Kidney glomerular epithelial cell (primary cell): ENCODE measurements at regions not wholly inside any gene's neighbourhood (a gene's known extent, or its start where the extent isn't known, plus 50 kb on each side); places are given as distances from the start of the nearest gene placed in this dataset.
"Not testable (repeated sequence)": the region's sequence is repeated elsewhere in the genome, so short reads cannot be mapped to it uniquely, and the experiment has no call there.

Experiments used
- DNase-seq: peaks from one replicate; lab custom pipeline; 2025; lab: John Stamatoyannopoulos, UW

DNA sequence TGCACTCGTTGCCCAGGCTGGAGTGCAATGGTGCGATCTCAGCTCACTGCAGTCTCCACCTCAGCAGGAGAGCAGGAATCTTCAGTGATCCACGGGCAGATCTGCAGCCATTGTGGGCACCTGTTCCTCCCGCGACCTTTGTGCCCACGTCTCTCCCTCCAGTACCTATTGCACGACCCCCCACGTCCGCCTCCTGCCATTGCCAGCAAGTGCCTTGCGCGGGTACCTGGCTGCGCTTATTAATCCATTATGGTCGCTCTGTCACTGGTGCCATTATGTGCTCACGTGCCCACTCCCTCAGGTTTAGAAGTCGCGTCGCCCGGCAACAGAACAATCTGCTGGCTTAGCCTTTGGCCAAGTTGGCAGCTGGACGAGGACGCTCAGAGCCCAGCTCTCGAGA is 146.2 kb upstream of the C1QTNF3 start:
- DNase-seq = not testable (repeated sequence)

DNA sequence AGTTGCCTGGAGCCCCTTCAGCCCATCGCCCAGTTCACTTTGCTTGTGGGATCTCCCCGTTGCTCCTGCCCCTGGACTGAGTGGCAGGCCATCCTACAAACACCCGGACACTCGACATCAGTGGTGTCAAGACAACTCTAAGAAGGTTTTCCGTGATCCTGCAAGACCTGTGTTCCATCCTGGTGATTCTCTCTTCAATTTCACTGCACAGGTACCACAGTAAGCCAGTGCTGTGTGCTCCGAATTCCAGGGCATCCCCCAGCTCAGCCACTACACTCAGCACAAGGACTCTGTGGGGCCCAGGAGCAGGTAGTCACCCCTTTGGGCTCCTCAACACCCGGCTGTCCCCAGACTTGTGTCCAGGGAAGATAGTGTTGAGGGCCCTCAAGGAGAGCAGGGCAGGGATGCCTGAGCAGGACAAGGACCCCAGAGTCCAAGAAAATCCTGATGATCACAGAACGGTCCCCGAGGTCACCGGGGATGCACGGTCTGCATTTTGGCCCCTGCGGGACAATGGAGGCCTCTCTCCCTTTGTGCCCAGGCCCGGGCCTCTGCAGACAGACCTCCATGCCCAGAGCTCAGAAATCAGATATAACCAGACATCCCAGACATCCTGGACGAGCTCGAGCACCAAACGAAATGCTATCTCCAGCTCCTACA is 146.9 kb upstream of the C1QTNF3 start:
- not testable (repeated sequence) for DNase-seq

DNA sequence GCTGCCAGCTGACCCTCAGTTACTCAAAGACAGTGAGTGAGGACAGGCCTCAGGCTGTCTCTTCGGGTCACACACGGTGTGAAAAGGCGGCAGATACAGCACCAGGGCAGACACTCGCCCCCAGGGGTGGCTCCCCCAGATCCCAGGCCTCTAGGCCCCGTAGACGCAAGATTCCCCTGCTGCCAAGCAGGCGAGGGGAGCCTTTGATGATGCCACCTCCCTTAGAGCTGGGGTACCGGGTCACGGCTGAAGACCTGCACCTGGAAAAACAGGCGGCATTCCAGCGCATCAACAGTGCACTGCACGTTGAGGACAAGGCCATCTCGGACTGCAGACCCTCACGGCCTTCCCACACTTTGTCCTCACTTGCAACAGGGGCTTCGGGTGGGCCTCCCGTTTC is 147.5 kb upstream of the C1QTNF3 start:
- DNase-seq = not testable (repeated sequence)

DNA sequence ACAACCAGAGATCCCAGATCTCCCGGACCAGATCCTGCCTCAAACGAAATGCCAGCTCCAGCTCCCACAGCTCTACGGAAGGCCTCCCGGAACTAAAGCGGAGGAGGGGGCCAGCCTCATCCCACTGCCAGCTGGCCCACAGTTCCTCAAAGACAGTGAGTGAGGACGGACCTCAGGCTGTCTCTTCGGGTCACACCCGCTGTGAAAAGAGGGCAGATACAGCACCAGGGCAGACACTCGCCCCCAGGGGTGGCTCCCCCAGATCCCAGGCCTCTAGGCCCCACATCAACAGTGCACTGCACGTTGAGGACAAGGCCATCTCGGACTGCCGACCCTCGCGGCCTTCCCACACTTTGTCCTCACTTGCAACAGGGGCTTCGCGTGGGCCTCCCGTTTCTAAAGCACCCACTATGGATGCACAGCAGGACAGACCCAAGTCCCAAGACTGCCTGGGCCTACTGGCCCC is 148.3 kb upstream of the C1QTNF3 start:
- DNase-seq = not testable (repeated sequence)

DNA sequence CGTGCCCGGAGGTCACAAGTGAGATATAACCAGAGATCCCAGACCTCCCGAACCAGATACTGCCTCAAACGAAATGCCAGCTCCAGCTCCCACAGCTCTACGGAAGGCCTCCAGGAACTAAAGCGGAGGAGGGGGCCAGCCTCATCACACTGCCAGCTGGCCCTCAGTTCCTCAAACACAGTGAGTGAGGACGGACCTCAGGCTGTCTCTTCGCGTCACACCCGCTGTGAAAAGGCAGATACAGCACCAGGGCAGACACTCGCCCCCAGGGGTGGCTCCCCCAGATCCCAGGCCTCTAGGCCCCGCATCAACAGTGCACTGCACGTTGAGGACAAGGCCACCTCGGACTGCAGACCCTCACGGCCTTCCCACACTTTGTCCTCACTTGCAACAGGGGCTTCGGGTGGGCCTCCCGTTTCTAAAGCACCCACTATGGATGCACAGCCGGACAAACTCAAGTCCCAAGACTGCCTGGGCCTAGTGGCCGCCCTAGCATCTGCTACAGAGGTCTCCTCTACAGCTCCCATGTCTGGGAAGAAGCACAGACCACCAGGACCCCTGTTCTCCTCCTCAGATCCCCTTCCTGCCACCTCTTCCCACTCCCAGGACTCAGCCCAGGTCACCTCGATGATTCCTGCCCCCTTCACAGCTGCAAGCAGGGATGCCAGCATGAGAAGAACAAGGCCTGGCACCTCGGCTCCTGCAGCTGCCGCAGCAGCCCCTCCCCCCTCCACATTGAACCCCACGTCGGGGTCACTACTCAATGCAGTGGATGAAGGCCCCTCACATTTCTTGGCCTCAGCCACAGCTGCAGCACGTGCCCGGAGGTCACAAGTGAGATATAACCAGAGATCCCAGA is 149.3 kb upstream of the C1QTNF3 start:
- DNase-seq = not testable (repeated sequence)

DNA sequence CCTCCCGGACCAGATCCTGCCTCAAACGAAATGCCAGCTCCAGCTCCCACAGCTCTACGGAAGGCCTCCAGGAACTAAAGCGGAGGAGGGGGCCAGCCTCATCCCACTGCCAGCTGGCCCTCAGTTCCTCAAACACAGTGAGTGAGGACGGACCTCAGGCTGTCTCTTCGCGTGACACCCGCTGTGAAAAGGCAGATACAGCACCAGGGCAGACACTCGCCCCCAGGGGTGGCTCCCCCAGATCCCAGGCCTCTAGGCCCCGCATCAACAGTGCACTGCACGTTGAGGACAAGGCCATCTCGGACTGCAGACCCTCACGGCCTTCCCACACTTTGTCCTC is 149.9 kb upstream of the C1QTNF3 start:
- not testable (repeated sequence) for DNase-seq

DNA sequence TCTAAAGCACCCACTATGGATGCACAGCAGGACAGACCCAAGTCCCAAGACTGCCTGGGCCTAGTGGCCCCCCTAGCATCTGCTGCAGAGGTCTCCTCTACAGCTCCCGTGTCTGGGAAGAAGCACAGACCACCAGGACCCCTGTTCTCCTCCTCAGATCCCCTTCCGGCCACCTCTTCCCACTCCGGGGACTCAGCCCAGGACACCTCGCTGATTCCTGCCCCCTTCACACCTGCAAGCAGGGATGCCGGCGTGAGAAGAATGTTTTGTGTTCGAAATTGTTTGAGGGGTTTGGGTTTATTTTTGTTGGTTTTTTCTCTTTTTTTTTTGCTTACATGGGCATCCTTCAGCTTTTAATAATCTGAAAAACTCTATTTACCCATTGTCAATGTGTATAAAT is 150.3 kb upstream of the C1QTNF3 start:
- not testable (repeated sequence) for DNase-seq

DNA sequence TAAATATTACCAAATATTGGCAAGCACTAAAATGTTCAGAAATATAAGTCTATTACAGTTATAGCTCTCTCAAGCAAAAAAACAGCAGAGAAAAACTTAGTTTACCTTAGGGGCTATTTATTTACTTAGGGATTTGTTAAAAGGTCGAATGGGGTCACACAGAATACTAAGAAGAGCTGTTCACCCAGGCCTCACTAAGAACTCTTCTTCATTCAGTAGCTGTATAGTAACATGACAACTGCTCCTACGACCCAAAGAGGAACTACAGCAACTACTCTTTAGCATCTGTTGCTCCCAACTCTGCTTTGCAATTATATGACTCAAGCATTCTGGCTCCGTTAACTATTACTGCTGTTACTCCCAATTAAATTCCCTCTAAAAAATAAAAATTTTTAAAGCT is 150.8 kb upstream of the C1QTNF3 start:
- not testable (repeated sequence) for DNase-seq

DNA sequence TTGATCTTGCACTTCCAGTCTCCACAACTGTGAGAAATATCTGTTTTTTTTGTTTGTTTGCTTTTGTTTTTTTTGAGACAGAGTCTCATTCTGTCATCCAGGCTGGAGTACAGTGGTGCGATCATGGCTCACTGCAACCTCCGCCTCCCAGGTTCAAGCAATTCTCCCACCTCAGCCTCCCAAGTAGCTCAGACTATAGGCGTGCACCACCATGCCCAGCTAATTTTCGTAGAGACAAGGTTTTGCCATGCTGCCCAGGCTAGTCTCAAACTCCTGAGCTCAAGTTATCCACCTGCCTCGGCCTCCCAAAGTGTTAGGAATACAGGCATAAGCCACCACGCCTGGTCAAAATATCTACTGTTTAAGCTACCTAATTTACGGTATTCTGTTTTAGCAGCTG is 153.1 kb upstream of the C1QTNF3 start:
- not testable (repeated sequence) for DNase-seq

DNA sequence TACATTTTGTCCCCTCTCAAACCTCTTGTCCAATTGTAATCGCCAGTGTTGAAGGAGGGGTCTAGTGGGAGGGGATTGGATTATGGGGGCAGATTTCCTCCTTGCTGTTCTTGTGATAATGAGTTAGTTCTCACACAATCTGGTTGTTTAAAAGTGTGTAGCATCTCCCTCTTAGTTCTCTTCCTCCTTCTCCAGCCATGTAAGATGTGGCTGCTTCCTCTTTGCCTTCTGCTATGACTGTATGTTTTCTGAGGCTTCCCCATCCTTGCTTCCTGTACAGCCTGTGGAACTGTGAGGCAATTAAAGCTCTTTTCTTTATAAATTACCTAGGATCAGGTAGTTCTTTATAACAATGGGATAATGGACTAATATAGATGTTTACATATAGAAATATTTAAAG is 162.3 kb upstream of the C1QTNF3 start:
- DNase-seq = not testable (repeated sequence)

DNA sequence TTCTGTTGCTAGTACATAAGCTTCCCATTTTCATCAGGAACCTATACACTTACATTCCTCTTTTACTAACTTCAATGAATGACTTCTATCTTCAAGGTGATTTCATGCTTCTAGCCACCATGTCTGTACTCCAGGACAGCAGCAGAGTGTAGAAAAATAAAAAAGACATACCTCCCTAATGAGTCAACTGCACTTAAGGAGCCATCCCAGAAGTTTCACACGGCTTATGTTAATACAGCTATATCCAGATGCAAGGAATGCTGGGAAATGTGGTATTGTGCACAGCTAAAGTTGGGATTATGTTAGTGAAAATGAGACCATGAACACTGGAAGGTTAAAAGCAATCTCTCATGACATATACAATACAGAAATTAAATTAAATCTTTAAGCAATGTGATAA is 174.4 kb upstream of the C1QTNF3 start:
- not testable (repeated sequence) for DNase-seq

DNA sequence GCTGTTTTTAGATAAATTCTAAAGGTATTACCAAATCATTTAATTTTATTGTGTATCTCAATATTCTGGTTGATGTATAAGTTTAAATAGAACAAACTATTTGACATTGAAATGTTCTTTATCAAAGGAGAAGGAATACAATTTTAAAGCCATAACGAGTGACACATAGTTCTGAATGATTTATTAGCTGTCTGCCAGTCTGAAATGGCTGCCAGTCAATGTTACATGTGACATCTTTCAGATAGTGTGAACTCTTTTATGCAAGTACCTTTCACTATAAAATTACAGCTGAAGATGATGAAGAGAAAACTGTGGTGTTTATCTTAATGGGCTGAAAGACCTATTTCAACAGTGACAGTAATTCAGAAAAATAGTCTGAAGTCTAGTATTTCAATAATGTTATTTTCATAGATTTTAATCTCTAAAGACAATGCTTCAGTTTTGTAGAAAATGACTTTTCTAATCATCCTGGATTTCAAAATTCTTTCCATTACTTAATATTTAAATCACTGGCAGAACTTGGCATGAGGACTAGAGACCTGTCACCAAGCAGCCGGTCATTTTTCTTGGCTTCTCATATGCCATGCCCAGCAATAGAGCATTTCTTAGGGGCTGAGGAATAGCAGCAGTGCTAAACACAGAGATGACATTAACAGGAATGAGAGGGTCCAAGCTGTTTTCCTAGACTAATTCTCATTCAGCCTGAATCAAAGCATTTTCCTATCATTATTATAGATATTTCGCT is 178.5 kb upstream of the C1QTNF3 start:
- not testable (repeated sequence) for DNase-seq

DNA sequence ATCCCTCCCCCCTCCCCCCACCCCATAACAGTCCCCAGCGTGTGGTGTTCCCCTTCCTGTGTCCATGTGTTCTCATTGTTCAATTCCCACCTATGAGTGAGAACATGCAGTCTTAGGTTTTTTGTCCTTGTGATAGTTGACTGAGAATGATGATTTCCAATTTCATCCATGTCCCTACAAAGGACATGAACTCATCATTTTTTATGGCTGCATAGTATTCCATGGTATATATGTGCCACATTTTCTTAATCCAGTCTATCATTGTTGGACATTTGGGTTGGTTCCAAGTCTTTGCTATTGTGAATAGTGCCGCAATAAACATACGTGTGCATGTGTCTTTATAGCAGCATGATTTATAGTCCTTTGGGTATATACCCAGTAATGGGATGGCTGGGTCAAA is 180.1 kb upstream of the C1QTNF3 start:
- not testable (repeated sequence) for DNase-seq

DNA sequence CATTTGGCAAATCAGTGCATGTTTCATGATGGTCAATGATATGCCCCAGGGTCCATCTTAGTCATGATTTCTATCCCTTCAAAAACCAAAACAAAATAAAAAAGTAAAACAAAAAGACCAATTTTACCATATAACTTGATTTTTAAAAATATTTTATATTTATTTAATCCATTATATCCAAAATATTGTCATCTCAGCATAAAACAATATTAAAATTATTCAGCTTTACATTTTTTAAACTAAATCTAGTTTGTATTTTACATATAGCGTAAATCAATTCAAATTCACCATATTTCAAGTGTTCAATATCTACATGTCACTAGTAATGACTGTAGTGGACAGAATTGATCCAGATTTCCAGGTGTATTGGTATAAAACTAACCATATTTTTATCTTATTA is 187.4 kb upstream of the C1QTNF3 start:
- not testable (repeated sequence) for DNase-seq

DNA sequence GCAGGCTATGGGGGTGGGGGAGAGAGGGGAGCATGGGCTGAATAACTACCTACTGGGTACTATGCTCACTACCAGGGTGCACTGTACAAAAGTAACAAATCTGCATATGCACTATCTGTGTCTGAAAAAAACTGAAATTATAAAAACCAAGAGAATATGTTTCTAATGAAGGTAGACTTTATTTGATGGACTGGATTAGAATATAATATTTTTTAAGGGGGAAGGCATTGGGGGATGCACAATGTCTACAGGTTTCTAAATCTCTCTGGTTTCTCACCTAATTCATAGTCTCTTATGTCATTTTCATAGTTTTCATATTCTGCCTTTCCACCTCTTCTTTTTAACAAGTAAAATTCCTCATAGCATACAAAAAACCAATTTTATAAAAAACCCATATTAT is 200.8 kb upstream of the C1QTNF3 start:
- DNase-seq = not testable (repeated sequence)

DNA sequence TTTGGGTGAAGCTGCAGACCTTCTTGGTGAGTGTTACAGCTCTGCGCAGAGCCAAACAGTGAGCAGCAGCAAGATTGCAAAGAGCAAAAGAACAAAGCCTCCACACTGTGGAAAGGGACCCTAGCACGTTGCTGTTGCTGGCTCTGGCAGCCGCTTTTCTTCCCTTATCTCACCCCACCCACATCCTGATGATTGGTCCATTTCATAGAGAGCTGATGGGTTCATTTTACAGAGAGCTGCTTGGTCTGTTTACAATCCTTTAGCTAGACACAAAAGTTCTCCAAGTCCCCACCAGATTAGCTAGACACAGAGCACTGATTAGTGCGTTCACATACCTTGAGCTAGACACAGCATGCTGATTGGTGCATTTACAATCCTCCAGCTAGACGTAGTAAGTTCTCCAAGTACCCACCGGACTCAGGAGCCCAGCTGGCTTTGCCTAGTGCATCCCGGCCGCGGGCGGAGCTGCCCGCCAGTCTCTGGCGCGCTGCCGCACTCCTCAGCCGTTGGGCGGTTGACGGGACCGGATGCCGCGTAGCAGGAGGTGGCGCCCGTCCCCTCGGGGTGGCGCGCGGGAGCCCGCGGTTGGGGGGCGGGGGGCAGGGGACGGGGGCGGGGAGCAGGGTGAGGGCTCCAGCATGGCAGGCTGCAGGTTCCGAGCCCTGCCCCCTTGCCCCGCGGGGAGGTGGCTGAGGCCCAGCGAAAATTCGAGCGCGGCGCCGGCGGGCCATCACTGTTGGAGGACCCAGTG is 201.4 kb upstream of the C1QTNF3 start:
- DNase-seq = not testable (repeated sequence)

DNA sequence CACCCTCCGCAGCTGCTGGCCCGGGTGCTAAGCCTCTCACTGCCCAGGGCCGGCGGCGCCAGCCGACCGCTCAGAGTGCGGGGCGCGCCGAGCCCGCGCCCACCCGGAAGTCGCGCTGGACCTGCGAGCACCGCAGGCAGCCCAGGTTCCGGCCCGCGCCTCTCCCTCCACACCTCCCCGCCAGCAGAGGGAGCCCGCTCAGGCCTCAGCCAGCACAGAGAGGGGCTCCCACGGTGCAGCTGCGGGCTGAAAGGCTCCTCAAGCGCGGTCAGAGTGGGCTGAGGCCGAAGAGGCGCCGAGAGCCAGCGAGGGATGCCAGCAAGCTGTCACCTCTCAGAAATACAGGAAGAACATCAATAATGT is 202.0 kb upstream of the C1QTNF3 start:
- DNase-seq = not testable (repeated sequence)

DNA sequence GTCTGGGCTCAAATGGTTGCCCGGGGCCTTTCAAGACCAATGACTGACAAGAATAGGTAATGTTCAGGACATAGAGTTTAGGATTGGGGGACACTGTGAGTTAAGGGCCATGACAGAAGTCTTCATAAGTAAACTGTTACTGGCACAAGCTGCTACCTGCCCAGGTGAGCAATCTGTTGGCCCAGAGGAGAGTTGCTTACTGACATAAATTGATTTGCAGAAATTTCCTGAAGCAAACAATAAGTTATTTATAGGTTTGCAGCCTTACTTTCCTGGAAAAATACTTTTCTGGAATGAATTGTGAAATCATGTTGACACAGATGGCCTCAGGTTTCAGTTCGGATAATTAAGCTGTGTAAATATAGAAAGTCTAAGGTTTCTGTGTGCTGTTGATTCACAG is 202.8 kb upstream of the C1QTNF3 start:
- DNase-seq = not testable (repeated sequence)

DNA sequence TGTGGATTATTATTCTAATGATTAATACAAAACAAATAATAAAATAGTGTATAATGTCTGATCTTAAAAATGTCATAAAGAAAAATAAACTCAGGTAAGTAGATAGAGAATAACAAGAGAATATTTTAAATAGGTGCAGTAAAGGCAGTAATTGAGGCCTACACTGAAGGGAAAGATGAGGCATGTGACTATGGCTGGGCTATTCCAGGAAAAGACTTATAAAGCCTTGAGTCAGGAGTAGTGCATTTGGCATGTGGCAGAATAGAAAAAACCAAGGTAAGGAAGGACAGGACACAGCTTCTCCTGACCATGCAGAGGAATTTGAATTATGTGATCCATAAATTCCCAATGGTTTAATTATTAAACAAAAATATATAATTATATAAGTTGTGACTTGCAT is 215.6 kb upstream of the C1QTNF3 start:
- DNase-seq = not testable (repeated sequence)

DNA sequence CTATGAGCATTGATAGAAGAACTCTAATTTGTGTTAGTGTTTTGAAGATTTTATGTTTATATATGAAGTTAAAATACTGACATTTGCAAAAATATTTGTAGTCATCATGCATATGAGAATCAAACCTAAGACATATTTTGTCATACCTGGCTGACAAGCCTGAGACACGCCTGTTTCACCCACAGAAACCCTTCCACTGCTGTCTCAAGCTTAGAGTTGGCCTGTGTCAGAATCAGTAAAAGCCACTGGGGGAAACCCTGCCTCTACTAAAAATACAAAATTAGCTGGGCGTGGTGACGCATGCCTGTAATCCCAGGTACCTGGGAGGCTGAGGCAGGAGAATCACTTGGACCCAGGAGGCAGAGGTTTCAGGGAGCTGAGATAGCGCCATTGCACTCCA is 218.0 kb upstream of the C1QTNF3 start:
- DNase-seq = not testable (repeated sequence)

DNA sequence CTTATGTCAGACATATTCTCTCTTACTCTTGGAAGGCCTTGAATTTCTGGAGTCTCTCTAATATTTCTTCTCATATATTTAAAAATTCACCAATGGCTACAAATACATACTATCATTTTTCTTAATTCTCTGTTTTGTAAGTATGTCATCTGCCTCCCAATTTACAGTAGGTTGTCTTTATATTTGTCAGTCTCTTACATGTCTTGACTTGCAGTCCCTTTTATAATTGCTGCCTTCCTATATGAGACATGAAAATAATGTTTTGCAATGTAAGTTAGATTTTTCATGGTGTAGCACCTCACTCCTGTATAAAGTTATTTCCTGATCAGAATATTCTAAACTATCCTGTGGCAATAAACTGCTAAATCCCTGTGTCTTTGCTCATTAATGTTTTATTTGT is 223.1 kb upstream of the C1QTNF3 start:
- DNase-seq = not testable (repeated sequence)

DNA sequence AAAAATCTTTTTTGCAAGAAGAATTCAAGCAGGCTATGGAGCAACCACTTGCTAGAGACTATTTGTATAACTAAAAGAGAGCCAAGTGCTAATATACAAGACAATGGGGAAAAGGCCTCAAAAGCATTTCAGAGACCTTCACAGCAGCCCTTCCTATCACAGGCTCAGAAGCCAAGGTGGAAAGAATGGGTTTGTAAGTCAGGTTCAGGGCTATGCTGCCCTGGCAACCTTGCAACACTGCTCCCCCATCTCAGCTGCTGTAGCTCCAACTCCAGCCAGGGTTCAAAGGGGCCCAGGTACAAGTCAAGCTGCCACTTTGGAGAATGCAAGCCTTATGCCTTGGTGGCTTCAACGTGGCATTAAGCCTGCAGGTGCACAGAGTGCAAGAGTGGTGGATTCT is 253.7 kb upstream of the C1QTNF3 start:
- not testable (repeated sequence) for DNase-seq
